Muscle of leg (tissue), 3 donors: ENCODE measurements at regions not wholly inside any gene's neighbourhood (a gene's known extent, or its start where the extent isn't known, plus 50 kb on each side); places are given as distances from the start of the nearest gene placed in this dataset.
A peak's percentile ranks its signal among the peaks of the same experiment; 100 is the strongest.

Source experiments
- DNase-seq: peaks from one replicate; pipeline ENCODE4 v3.0.0; 2013
- H3K27ac ChIP-seq: one replicate; pipeline ENCODE4 v1.5.1; 2013; ENCODE audit warnings: mild to moderate bottlenecking, low read length, control low read depth
- H3K27me3 ChIP-seq: one replicate; pipeline ENCODE4 v1.6.1; 2013; ENCODE audit warnings: low read length; ENCODE audit not compliant: control insufficient read depth, insufficient read depth
- H3K36me3 ChIP-seq: one replicate; pipeline ENCODE4 v1.6.1; 2013; ENCODE audit warnings: low read length; ENCODE audit not compliant: control insufficient read depth, insufficient read depth
- H3K4me1 ChIP-seq: one replicate; pipeline ENCODE4 v1.6.1; 2013; ENCODE audit warnings: low read length; ENCODE audit not compliant: control insufficient read depth, insufficient read depth
- H3K4me3 ChIP-seq: one replicate; pipeline ENCODE4 v1.5.1; 2013; ENCODE audit warnings: low read length, control low read depth
- H3K9me3 ChIP-seq: replicated peaks from 2 replicates; pipeline ENCODE4 v1.6.1; 2013; ENCODE audit warnings: low read depth, low read length; ENCODE audit not compliant: control insufficient read depth
- WGBS: methylation state at CpG from one replicate; pipeline ENCODE4 v1.1.5; 2013; ENCODE audit warnings: missing lambda C conversion rate; ENCODE audit not compliant: insufficient coverage; 5-methylcytosine and 5-hydroxymethylcytosine counted together

- Histone ChIP-seq H3K4me3 (no peak overlapping the region), H3K27me3 (no peaks in the 10 kb centered on the region), H3K9me3 (no peaks in the 10 kb centered on the region), H3K4me1 (no peaks in the 10 kb centered on the region), H3K27ac (no peak overlapping the region), H3K36me3 (no peaks in the 10 kb centered on the region)
- no peak for DNase-seq
- WGBS, result 87% methylated on average over 10 of the region's 12 CpGs
Measured at GRCh38 chr2:5563411-5563810, 128.8 kb upstream of the SOX11 start.

- DNase-seq, result peak; percentile 69
- Histone ChIP-seq H3K4me1 (peaks cover 2% of the 10 kb centered on the region), H3K27me3 (no peaks in the 10 kb centered on the region), H3K36me3 (no peaks in the 10 kb centered on the region), H3K27ac (no peak overlapping the region), H3K4me3 (no peak overlapping the region), H3K9me3 (no peaks in the 10 kb centered on the region)
- 54% methylated on average over 4 of the region's 5 CpGs for WGBS
Measured at GRCh38 chr2:5569256-5569655, 122.9 kb upstream of the SOX11 start.

GRCh38 chr2:5576015-5576414 lies 116.2 kb upstream of the SOX11 start:
- no CpG with 5 or more reads among the region's 3 CpGs for WGBS
- H3K9me3 ChIP-seq, result no peaks in the 10 kb centered on the region
- H3K4me1 ChIP-seq, result no peaks in the 10 kb centered on the region
- no peak overlapping the region for H3K4me3 ChIP-seq
- H3K27me3 ChIP-seq, result no peaks in the 10 kb centered on the region
- H3K36me3 ChIP-seq, result no peaks in the 10 kb centered on the region
- no peak for DNase-seq
- H3K27ac ChIP-seq, result no peak overlapping the region

GRCh38 chr2:5587766-5588165 lies 104.4 kb upstream of the SOX11 start:
- WGBS, result 71% methylated on average over 6 of the region's 11 CpGs
- Histone ChIP-seq H3K27ac (no peak overlapping the region), H3K9me3 (no peaks in the 10 kb centered on the region), H3K36me3 (no peaks in the 10 kb centered on the region), H3K4me3 (no peak overlapping the region), H3K27me3 (no peaks in the 10 kb centered on the region), H3K4me1 (peaks cover 29% of the 10 kb centered on the region)
- peak; percentile 31 for DNase-seq

- Histone ChIP-seq H3K27me3 (no peaks in the 10 kb centered on the region), H3K27ac (no peak overlapping the region), H3K4me3 (no peak overlapping the region), H3K4me1 (peaks cover 29% of the 10 kb centered on the region), H3K36me3 (no peaks in the 10 kb centered on the region), H3K9me3 (no peaks in the 10 kb centered on the region)
- no peak for DNase-seq
- no CpG with 5 or more reads among the region's 1 CpG for WGBS
Measured at GRCh38 chr2:5588601-5589000, 103.6 kb upstream of the SOX11 start.

GRCh38 chr2:5589183-5589582 lies 103.0 kb upstream of the SOX11 start:
- no peaks in the 10 kb centered on the region for H3K9me3 ChIP-seq
- 93% methylated on average over 4 of the region's 6 CpGs for WGBS

GRCh38 chr2:5590886-5591285 lies 101.3 kb upstream of the SOX11 start:
- Histone ChIP-seq H3K4me3 (no peak overlapping the region), H3K27ac (peak overlapping the region; percentile 69), H3K27me3 (no peaks in the 10 kb centered on the region), H3K4me1 (peaks cover 29% of the 10 kb centered on the region), H3K36me3 (no peaks in the 10 kb centered on the region), H3K9me3 (no peaks in the 10 kb centered on the region)
- 55% methylated on average over 5 of the region's 6 CpGs for WGBS
- DNase-seq, result peak; percentile 85

More at GRCh38 chr2:5589183-5589582, 103.0 kb upstream of the SOX11 start:
- Histone ChIP-seq H3K4me3 (no peak overlapping the region), H3K4me1 (peaks cover 29% of the 10 kb centered on the region), H3K27me3 (no peaks in the 10 kb centered on the region), H3K36me3 (no peaks in the 10 kb centered on the region), H3K27ac (no peak overlapping the region)
- no peak for DNase-seq

GRCh38 chr2:5592916-5593315 lies 99.3 kb upstream of the SOX11 start:
- Histone ChIP-seq H3K4me3 (no peak overlapping the region), H3K9me3 (no peaks in the 10 kb centered on the region), H3K27ac (no peak overlapping the region), H3K4me1 (peaks cover 33% of the 10 kb centered on the region), H3K27me3 (no peaks in the 10 kb centered on the region), H3K36me3 (no peaks in the 10 kb centered on the region)
- 60% methylated on average over 1 of the region's 3 CpGs for WGBS
- peak; percentile 40 for DNase-seq

- no peak overlapping the region for H3K4me3 ChIP-seq
- H3K27me3 ChIP-seq, result no peaks in the 10 kb centered on the region
- H3K9me3 ChIP-seq, result no peaks in the 10 kb centered on the region
- H3K27ac ChIP-seq, result no peak overlapping the region
- no peak for DNase-seq
- no CpG with 5 or more reads among the region's 6 CpGs for WGBS
- no peaks in the 10 kb centered on the region for H3K36me3 ChIP-seq
- peaks cover 33% of the 10 kb centered on the region for H3K4me1 ChIP-seq
Measured at GRCh38 chr2:5594249-5594695, 97.9 kb upstream of the SOX11 start.

GRCh38 chr2:5596868-5597267 lies 95.3 kb upstream of the SOX11 start:
- Histone ChIP-seq H3K9me3 (no peaks in the 10 kb centered on the region), H3K27me3 (no peaks in the 10 kb centered on the region), H3K4me3 (no peak overlapping the region), H3K4me1 (peaks cover 12% of the 10 kb centered on the region), H3K36me3 (no peaks in the 10 kb centered on the region), H3K27ac (no peak overlapping the region)
- no peak for DNase-seq

GRCh38 chr2:5598156-5598555 lies 94.0 kb upstream of the SOX11 start:
- 91% methylated on average over 2 of the region's 4 CpGs for WGBS
- Histone ChIP-seq H3K4me1 (peaks cover 8% of the 10 kb centered on the region), H3K27ac (no peak overlapping the region), H3K27me3 (no peaks in the 10 kb centered on the region), H3K4me3 (no peak overlapping the region), H3K9me3 (no peaks in the 10 kb centered on the region), H3K36me3 (no peaks in the 10 kb centered on the region)
- no peak for DNase-seq
